OCI-LY7 (cell line): ENCODE measurements at regions not wholly inside any gene's neighbourhood (a gene's known extent, or its start where the extent isn't known, plus 50 kb on each side); places are given as distances from the start of the nearest gene placed in this dataset.

Experiments used
- BruUV-seq: library from RNA; stranded (reverse); fragments of 400-500 nt; replicated peaks from 2 replicates; lab custom pipeline; 2021; lab: Mats Ljungman, UMichigan
- CTCF ChIA-PET: fragments of 300-600 bp; sonication (Branson Sonifier 250); formaldehyde crosslinking; loops from one replicate; lab custom pipeline; 2022; ENCODE audit warnings: antibody characterized with exemption; ENCODE audit not compliant: unreplicated experiment; lab: Charles Lee
- POLR2A ChIA-PET: fragments of 300-600 bp; sonication (Branson Sonifier 250); formaldehyde crosslinking; loops from one replicate; lab custom pipeline; 2022; ENCODE audit warnings: antibody characterized with exemption; lab: Charles Lee
- DNase-seq: peaks from one replicate; pipeline ENCODE4 v3.0.0-alpha.2; 2015; ENCODE audit warnings: low spot score
- H2AFZ ChIP-seq: fragments of 200-600 bp; sonication (generic), shearing (Covaris generic); 2 replicates; pipeline ENCODE4 v1.6.1; 2014; ENCODE audit warnings: mild to moderate bottlenecking, antibody characterized with exemption, low read length, moderate library complexity
- H3K27ac ChIP-seq: fragments of 200-600 bp; sonication (generic); 2 replicates; pipeline ENCODE4 v1.5.1; 2014; ENCODE audit warnings: mixed run types, low read depth, mild to moderate bottlenecking, moderate library complexity, low read length, inconsistent platforms; ENCODE audit not compliant: poor library complexity, severe bottlenecking
- H3K36me3 ChIP-seq: fragments of 200-600 bp; sonication (generic); 2 replicates; pipeline ENCODE4 v1.6.1; 2014; ENCODE audit warnings: mild to moderate bottlenecking, antibody characterized with exemption, low read length, moderate library complexity, mixed read lengths; ENCODE audit not compliant: insufficient read depth
- H3K4me1 ChIP-seq: fragments of 200-600 bp; sonication (generic); 2 replicates; pipeline ENCODE4 v1.5.1; 2014; ENCODE audit warnings: mild to moderate bottlenecking, low read length; ENCODE audit not compliant: insufficient read depth, poor library complexity, severe bottlenecking
- H3K4me2 ChIP-seq: fragments of 200-600 bp; sonication (generic); 2 replicates; pipeline ENCODE4 v1.6.1; 2014; ENCODE audit warnings: mild to moderate bottlenecking, low read length
- H3K4me3 ChIP-seq: fragments of 200-600 bp; sonication (generic); 2 replicates; pipeline ENCODE4 v1.5.1; 2014; ENCODE audit warnings: mild to moderate bottlenecking, low read depth, low read length; ENCODE audit not compliant: poor library complexity, severe bottlenecking
- H3K79me2 ChIP-seq: fragments of 200-600 bp; sonication (generic); 2 replicates; pipeline ENCODE4 v1.6.1; 2016; ENCODE audit warnings: low read depth, mild to moderate bottlenecking, low read length, moderate library complexity, mixed read lengths; ENCODE audit not compliant: insufficient read depth
- H3K9me2 ChIP-seq: fragments of 200-600 bp; sonication (generic); 2 replicates; pipeline ENCODE4 v1.6.1; 2016; ENCODE audit warnings: mild to moderate bottlenecking, low read length, mixed read lengths; ENCODE audit not compliant: insufficient read depth
- H3K9me3 ChIP-seq: fragments of 200-600 bp; sonication (generic); 2 replicates; pipeline ENCODE4 v1.6.1; 2014; ENCODE audit warnings: mild to moderate bottlenecking, mixed run types, low read length, mixed read lengths
- H4K20me1 ChIP-seq: fragments of 200-600 bp; sonication (generic); 2 replicates; pipeline ENCODE4 v1.6.1; 2014; ENCODE audit warnings: mild to moderate bottlenecking, antibody characterized with exemption, low read length, moderate library complexity, mixed read lengths; ENCODE audit not compliant: insufficient read depth
- EZH2phosphoT487 ChIP-seq: fragments of 200-600 bp; sonication (generic); IDR thresholded peaks from 2 replicates; pipeline ENCODE4 v1.6.1; 2018; ENCODE audit warnings: low read depth, borderline replicate concordance, mild to moderate bottlenecking, mixed run types, antibody characterized with exemption, low read length, moderate library complexity, mixed read lengths
- intact Hi-C: fragments of 100-400 bp; cut with micrococcal nuclease; formaldehyde crosslinking; loops from one replicate; pipeline ENCODE4 v1.10.0; 2022; ENCODE audit not compliant: unreplicated experiment
- TF ChIP-seq, protein P1 (sequence below): fragments of 200-600 bp; sonication (generic); conservative IDR thresholded peaks from 2 replicates; pipeline ENCODE4 v1.5.1; 2014; ENCODE audit warnings: mild to moderate bottlenecking, antibody characterized with exemption, low read length, moderate library complexity, mixed read lengths

DNA sequence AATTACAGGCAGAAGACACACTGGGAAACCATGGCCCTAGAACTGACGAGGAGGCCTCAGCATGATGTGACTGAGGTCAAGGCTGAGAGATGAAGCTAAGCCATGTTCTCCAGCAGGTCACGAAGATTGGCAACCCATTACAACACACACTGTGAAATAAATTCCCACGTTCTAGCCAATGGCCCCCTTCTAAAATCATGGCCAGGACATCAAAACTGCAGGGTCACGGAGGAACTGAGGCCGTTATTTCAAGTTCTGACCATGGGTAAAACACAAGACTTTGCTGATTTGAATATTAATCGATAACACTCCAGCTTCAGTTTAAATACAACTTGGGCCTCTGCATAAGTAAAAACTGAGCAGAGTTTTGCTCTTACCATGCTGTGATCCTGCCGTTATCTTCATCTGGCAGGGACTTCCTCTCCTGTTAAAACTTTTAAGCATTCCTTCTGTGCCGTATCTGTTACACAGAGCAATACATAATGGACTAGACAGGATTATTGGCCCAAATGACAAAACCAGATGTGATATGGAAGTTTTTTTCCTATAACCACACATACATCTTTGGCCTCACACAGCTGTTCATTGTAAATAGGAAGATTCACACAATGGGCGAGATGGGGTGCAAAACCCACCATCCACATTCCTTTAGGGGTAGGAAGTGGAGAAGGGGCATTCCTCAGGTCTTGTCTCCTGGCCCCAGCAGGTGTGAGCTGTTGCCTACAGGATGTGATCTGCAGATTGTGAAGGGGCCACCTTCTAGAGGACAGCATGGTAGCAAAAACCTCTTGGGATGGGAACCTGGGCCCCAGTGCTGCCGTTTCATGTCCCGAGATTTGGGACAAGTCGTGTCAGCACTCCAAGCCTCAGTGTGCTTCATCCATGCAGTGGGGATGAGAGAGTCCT lies 207.4 kb downstream of the OPA1 start:
- CTCF ChIA-PET, result no interaction called here
- Histone ChIP-seq H3K27ac (no peak overlapping the region), H3K4me2 (no peak overlapping the region), H4K20me1 (no peaks in the 10 kb centered on the region), H3K9me3 (no peaks in the 10 kb centered on the region), H2AFZ (no peak overlapping the region), H3K4me3 (no peak overlapping the region), H3K36me3 (no peaks in the 10 kb centered on the region), H3K9me2 (no peaks in the 10 kb centered on the region), H3K79me2 (no peaks in the 10 kb centered on the region), H3K4me1 (no peaks in the 10 kb centered on the region)
- POLR2A ChIA-PET, result interaction anchor here (0.6 to 1.1 kb wide), 2 partner anchors 43 to 190 kb away, joined by 3 read pairs; no protein-coding TSS in a partner anchor
- DNase-seq, result no peak
- BruUV-seq, result no TSS peak
- no peak for TF ChIP-seq EZH2phosphoT487
- TF ChIP-seq, protein P1, sequence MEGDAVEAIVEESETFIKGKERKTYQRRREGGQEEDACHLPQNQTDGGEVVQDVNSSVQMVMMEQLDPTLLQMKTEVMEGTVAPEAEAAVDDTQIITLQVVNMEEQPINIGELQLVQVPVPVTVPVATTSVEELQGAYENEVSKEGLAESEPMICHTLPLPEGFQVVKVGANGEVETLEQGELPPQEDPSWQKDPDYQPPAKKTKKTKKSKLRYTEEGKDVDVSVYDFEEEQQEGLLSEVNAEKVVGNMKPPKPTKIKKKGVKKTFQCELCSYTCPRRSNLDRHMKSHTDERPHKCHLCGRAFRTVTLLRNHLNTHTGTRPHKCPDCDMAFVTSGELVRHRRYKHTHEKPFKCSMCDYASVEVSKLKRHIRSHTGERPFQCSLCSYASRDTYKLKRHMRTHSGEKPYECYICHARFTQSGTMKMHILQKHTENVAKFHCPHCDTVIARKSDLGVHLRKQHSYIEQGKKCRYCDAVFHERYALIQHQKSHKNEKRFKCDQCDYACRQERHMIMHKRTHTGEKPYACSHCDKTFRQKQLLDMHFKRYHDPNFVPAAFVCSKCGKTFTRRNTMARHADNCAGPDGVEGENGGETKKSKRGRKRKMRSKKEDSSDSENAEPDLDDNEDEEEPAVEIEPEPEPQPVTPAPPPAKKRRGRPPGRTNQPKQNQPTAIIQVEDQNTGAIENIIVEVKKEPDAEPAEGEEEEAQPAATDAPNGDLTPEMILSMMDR, result no peak
- intact Hi-C loops, result loop anchor here (5.0 kb wide), 1 partner anchor 97 kb away; no protein-coding TSS in a partner anchor

DNA sequence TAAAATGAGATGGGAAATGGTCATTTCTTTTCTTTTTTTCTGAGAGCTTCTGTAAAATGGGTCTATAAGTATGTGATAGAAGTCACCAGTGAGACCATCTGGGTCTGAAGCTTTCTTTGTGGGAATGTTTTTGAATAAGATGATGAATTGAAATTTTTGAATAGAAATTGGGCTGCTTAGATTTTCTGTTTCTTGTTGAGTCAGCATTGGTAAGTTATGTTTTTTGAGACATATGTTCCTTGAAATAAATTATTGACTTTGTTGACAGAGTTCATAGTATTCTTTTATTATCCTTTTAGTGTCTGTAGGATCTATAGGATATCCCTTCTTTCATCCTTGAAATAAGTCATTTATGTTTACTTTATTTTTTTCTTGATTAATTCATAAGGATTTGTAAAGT lies 208.1 kb downstream of the OPA1 start:
- POLR2A ChIA-PET, result interaction anchor here (0.6 to 1.7 kb wide), 5 partner anchors 10 to 367 kb away, joined by 3 to 5 read pairs (median 3); no protein-coding TSS in a partner anchor

More for the DNA sequence above, 208.1 kb downstream of the OPA1 start:
- Histone ChIP-seq H3K9me3 (no peaks in the 10 kb centered on the region), H3K79me2 (no peaks in the 10 kb centered on the region), H2AFZ (no peak overlapping the region), H3K36me3 (no peaks in the 10 kb centered on the region), H3K4me1 (no peaks in the 10 kb centered on the region), H3K4me3 (no peak overlapping the region), H3K9me2 (no peaks in the 10 kb centered on the region), H3K4me2 (no peak overlapping the region), H4K20me1 (no peaks in the 10 kb centered on the region), H3K27ac (no peak overlapping the region)
- no TSS peak for BruUV-seq
- TF ChIP-seq, protein P1, result no peak
- no peak for TF ChIP-seq EZH2phosphoT487
- no peak for DNase-seq
- intact Hi-C loops, result loop anchor here (5.0 kb wide), 1 partner anchor 96 kb away; no protein-coding TSS in a partner anchor
- CTCF ChIA-PET, result no interaction called here
